ENCODE measurements at regions not wholly inside any gene's neighbourhood (a gene's known extent, or its start where the extent isn't known, plus 50 kb on each side); places are given as distances from the start of the nearest gene placed in this dataset.

GRCh38 chr4:103306870-103307375 lies 108.8 kb upstream of the CENPE start:
- H3K9ac ChIP-seq (ENCODE audit: insufficient read depth, low read depth, low read length): peak overlapping the region; percentile 44
- no peaks in the 10 kb centered on the region for H3K27me3 ChIP-seq (ENCODE audit: control insufficient read depth in 1 of 2, insufficient read depth in 2 of 2, low read length in 2 of 2)
- H3K27ac ChIP-seq (ENCODE audit: extremely low read length, insufficient read depth, low read length): peak overlapping the region; percentile 49
- no peak overlapping the region for H2AFZ ChIP-seq (ENCODE audit: low read length)
- H3K4me3 ChIP-seq (replicated peaks in 1 of 3; ENCODE audit: insufficient read depth in 1 of 3, low read depth in 2 of 3, low read length in 3 of 3): peak overlapping the region; percentile 54 to 69 (median 55); a peak in 5 of 6 replicates
- DNase-seq (ENCODE audit: low spot score) (peak; percentile 82), FAIRE-seq (peak; percentile 37), ATAC-seq (peak; percentile 99)
- no peaks in the 10 kb centered on the region for H3K9me3 ChIP-seq (ENCODE audit: low read length)
- in situ Hi-C loops (cut with HindIII; ENCODE audit: extremely low pct_ligation_motif_present, low pct_unique_long_range_greater_than_20kb): no loop called here
- POLR2A ChIA-PET: interaction anchor here (1.5 kb wide), 1 partner anchor 51 kb away, joined by 4 read pairs; no protein-coding TSS in a partner anchor
- H3K4me2 ChIP-seq (ENCODE audit: low read depth, low read length): peak overlapping the region; percentile 76
- CTCF ChIA-PET (ENCODE audit: low intra/inter-chr PET ratio, low total read pairs): no interaction called here
- no peaks in the 10 kb centered on the region for H3K36me3 ChIP-seq (replicated peaks in 1 of 2; ENCODE audit: control insufficient read depth in 1 of 2, insufficient read depth in 2 of 2, low read length in 2 of 2)
- peaks cover 34% of the 10 kb centered on the region for H3K4me1 ChIP-seq (ENCODE audit: insufficient read depth, low read length)
- intact Hi-C loops (cut with micrococcal nuclease; ENCODE audit: unreplicated experiment): loop anchor here (2.0 to 5.0 kb wide), 3 partner anchors 35 to 108 kb away; partner anchors contain the start of gene CENPE
- H3K79me2 ChIP-seq (ENCODE audit: insufficient read depth, low read length): peaks cover 2% of the 10 kb centered on the region
- no TSS peak for BruUV-seq (replicated peaks)
- no peaks in the 10 kb centered on the region for H4K20me1 ChIP-seq (ENCODE audit: insufficient read depth, low read length)
- 0% methylated on average over 2 of the region's 9 CpGs for WGBS (ENCODE audit: low lambda C conversion rate)
- TF ChIP-seq TEAD2 (CRISPR knock-in tag; IDR thresholded peaks at IDR 0.05) (no peak), PHF8 (CRISPR knock-in tag; IDR thresholded peaks at IDR 0.05) (peak; percentile 40), POLR2A (IDR thresholded peaks at IDR 0.05; ENCODE audit: insufficient read depth in 1 of 2, low read depth in 2 of 2, low read length in 2 of 2) (0 out of 4 replicates have a peak, but pooled peaks have one; percentile 15 to 30), ZNF225 (CRISPR knock-in tag; IDR thresholded peaks at IDR 0.05) (0 out of 2 replicates have a peak, but pooled peaks have one; percentile 27), ARID5B (CRISPR knock-in tag; IDR thresholded peaks at IDR 0.05) (peak; percentile 52; the same call in 1 of the 2 replicates), FOXP1 (IDR thresholded peaks at IDR 0.05) (no peak), FOXP1 (CRISPR knock-in tag; IDR thresholded peaks at IDR 0.05) (0 out of 2 replicates have a peak, but pooled peaks have one; percentile 26), LCORL (IDR thresholded peaks at IDR 0.05) (no peak), LCORL (CRISPR knock-in tag; IDR thresholded peaks at IDR 0.05) (peak; percentile 55; the same call in 1 of the 2 replicates), GATAD2A (CRISPR knock-in tag; IDR thresholded peaks at IDR 0.05) (peak; percentile 16; the same call in 1 of the 2 replicates), ZNF350 (CRISPR knock-in tag; IDR thresholded peaks at IDR 0.05; ENCODE audit: borderline replicate concordance, low read depth) (peak; percentile 60; the same call in 1 of the 2 replicates), ARID4A (CRISPR knock-in tag; IDR thresholded peaks at IDR 0.05; ENCODE audit: borderline replicate concordance) (peak; percentile 46; the same call in 1 of the 2 replicates), ZNF556 (CRISPR knock-in tag; IDR thresholded peaks at IDR 0.05; ENCODE audit: borderline replicate concordance) (0 out of 2 replicates have a peak, but pooled peaks have one; percentile 32), GFI1 (CRISPR knock-in tag; IDR thresholded peaks at IDR 0.05; ENCODE audit: borderline replicate concordance) (peak; percentile 53; the same call in 1 of the 2 replicates)
- TF ChIP-seq, protein P1, sequence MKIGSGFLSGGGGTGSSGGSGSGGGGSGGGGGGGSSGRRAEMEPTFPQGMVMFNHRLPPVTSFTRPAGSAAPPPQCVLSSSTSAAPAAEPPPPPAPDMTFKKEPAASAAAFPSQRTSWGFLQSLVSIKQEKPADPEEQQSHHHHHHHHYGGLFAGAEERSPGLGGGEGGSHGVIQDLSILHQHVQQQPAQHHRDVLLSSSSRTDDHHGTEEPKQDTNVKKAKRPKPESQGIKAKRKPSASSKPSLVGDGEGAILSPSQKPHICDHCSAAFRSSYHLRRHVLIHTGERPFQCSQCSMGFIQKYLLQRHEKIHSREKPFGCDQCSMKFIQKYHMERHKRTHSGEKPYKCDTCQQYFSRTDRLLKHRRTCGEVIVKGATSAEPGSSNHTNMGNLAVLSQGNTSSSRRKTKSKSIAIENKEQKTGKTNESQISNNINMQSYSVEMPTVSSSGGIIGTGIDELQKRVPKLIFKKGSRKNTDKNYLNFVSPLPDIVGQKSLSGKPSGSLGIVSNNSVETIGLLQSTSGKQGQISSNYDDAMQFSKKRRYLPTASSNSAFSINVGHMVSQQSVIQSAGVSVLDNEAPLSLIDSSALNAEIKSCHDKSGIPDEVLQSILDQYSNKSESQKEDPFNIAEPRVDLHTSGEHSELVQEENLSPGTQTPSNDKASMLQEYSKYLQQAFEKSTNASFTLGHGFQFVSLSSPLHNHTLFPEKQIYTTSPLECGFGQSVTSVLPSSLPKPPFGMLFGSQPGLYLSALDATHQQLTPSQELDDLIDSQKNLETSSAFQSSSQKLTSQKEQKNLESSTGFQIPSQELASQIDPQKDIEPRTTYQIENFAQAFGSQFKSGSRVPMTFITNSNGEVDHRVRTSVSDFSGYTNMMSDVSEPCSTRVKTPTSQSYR (CRISPR knock-in tag; IDR thresholded peaks at IDR 0.05; ENCODE audit: borderline replicate concordance): peak; percentile 85

Data from HepG2 (cell line).